ENCODE measurements at regions not wholly inside any gene's neighbourhood (a gene's known extent, or its start where the extent isn't known, plus 50 kb on each side); places are given as distances from the start of the nearest gene placed in this dataset.
"Not testable (repeated sequence)": the region's sequence is repeated elsewhere in the genome, so short reads cannot be mapped to it uniquely, and the experiment has no call there.

GRCh38 chr4:110326426-110326825, 128.0 kb upstream of the ELOVL6 start:
- H3K9ac ChIP-seq (ENCODE audit: insufficient read depth, low read depth, low read length); DNase-seq (ENCODE audit: low spot score); H3K4me1 ChIP-seq (ENCODE audit: insufficient read depth, low read length); CTCF ChIA-PET (ENCODE audit: low intra/inter-chr PET ratio, low total read pairs); H3K79me2 ChIP-seq (ENCODE audit: insufficient read depth, low read length); H3K4me2 ChIP-seq (ENCODE audit: low read depth, low read length); BruUV-seq (replicated peaks); POLR2A ChIA-PET; ATAC-seq; intact Hi-C loops (cut with micrococcal nuclease; ENCODE audit: unreplicated experiment); in situ Hi-C loops (cut with HindIII; ENCODE audit: extremely low pct_ligation_motif_present, low pct_unique_long_range_greater_than_20kb); H3K27ac ChIP-seq (ENCODE audit: extremely low read length, insufficient read depth, low read length); H3K27me3 ChIP-seq (ENCODE audit: control insufficient read depth in 1 of 2, insufficient read depth in 2 of 2, low read length in 2 of 2); H4K20me1 ChIP-seq (ENCODE audit: insufficient read depth, low read length); H3K36me3 ChIP-seq (replicated peaks in 1 of 2; ENCODE audit: control insufficient read depth in 1 of 2, insufficient read depth in 2 of 2, low read length in 2 of 2); H3K4me3 ChIP-seq (replicated peaks in 1 of 3; ENCODE audit: insufficient read depth in 1 of 3, low read depth in 2 of 3, low read length in 3 of 3); H3K9me3 ChIP-seq (ENCODE audit: low read length); H2AFZ ChIP-seq (ENCODE audit: low read length); FAIRE-seq: not testable (repeated sequence)
- 1% methylated on average over 4 of the region's 4 CpGs for WGBS (ENCODE audit: low lambda C conversion rate)

GRCh38 chr4:110310795-110311194, 112.4 kb upstream of the ELOVL6 start:
- no peaks in the 10 kb centered on the region for H4K20me1 ChIP-seq (ENCODE audit: insufficient read depth, low read length)
- FAIRE-seq, result no peak
- no peak for ATAC-seq
- intact Hi-C loops (cut with micrococcal nuclease; ENCODE audit: unreplicated experiment), result no loop called here
- DNase-seq (ENCODE audit: low spot score), result no peak
- H2AFZ ChIP-seq (ENCODE audit: low read length), result no peak overlapping the region
- BruUV-seq (replicated peaks), result no TSS peak
- ChIA-PET CTCF (ENCODE audit: low intra/inter-chr PET ratio, low total read pairs) (no interaction called here), POLR2A (no interaction called here)
- no peak overlapping the region for H3K9ac ChIP-seq (ENCODE audit: insufficient read depth, low read depth, low read length)
- no peak overlapping the region for H3K27ac ChIP-seq (ENCODE audit: extremely low read length, insufficient read depth, low read length)
- no peaks in the 10 kb centered on the region for H3K79me2 ChIP-seq (ENCODE audit: insufficient read depth, low read length)
- WGBS (ENCODE audit: low lambda C conversion rate), result 6% methylated on average over 1 of the region's 1 CpG
- no peak overlapping the region for H3K4me3 ChIP-seq (replicated peaks in 1 of 3; ENCODE audit: insufficient read depth in 1 of 3, low read depth in 2 of 3, low read length in 3 of 3)
- H3K4me2 ChIP-seq (ENCODE audit: low read depth, low read length), result no peak overlapping the region
- in situ Hi-C loops (cut with HindIII; ENCODE audit: extremely low pct_ligation_motif_present, low pct_unique_long_range_greater_than_20kb), result loop anchor here (5.0 to 10.0 kb wide), 2 partner anchors 197 to 306 kb away; no protein-coding TSS in a partner anchor
- no peak for TF ChIP-seq U2AF2 (IDR thresholded peaks at IDR 0.05; ENCODE audit: low read depth, low read length)
- no peak for TF ChIP-seq BORCS8-MEF2B (CRISPR knock-in tag; IDR thresholded peaks at IDR 0.05)
- no peak for TF ChIP-seq FOXM1 (CRISPR knock-in tag; IDR thresholded peaks at IDR 0.05)
- TF ChIP-seq ZNF546 (CRISPR knock-in tag; conservative IDR thresholded peaks at IDR 0.05), result no peak
- TF ChIP-seq ZNF670 (CRISPR knock-in tag; IDR thresholded peaks at IDR 0.05; ENCODE audit: borderline replicate concordance), result no peak
- TF ChIP-seq, protein P1, sequence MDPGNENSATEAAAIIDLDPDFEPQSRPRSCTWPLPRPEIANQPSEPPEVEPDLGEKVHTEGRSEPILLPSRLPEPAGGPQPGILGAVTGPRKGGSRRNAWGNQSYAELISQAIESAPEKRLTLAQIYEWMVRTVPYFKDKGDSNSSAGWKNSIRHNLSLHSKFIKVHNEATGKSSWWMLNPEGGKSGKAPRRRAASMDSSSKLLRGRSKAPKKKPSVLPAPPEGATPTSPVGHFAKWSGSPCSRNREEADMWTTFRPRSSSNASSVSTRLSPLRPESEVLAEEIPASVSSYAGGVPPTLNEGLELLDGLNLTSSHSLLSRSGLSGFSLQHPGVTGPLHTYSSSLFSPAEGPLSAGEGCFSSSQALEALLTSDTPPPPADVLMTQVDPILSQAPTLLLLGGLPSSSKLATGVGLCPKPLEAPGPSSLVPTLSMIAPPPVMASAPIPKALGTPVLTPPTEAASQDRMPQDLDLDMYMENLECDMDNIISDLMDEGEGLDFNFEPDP (CRISPR knock-in tag; conservative IDR thresholded peaks at IDR 0.05), result no peak
- no peak for TF ChIP-seq PCBP1 (IDR thresholded peaks at IDR 0.05; ENCODE audit: borderline replicate concordance, low read depth, low read length)
- TF ChIP-seq ZNF7 (CRISPR knock-in tag; IDR thresholded peaks at IDR 0.05), result no peak
- H3K36me3 ChIP-seq (replicated peaks in 1 of 2; ENCODE audit: control insufficient read depth in 1 of 2, insufficient read depth in 2 of 2, low read length in 2 of 2), result no peaks in the 10 kb centered on the region
- no peaks in the 10 kb centered on the region for H3K9me3 ChIP-seq (ENCODE audit: low read length)
- no peaks in the 10 kb centered on the region for H3K27me3 ChIP-seq (ENCODE audit: control insufficient read depth in 1 of 2, insufficient read depth in 2 of 2, low read length in 2 of 2)
- no peaks in the 10 kb centered on the region for H3K4me1 ChIP-seq (ENCODE audit: insufficient read depth, low read length)

Measured in HepG2 (cell line).